GM12878 (cell line): ENCODE measurements at regions not wholly inside any gene's neighbourhood (a gene's known extent, or its start where the extent isn't known, plus 50 kb on each side); places are given as distances from the start of the nearest gene placed in this dataset.

Experiments used
- FOXK2 ChIP-seq: fragments of 450-650 bp; IDR thresholded peaks from 2 replicates; pipeline ENCODE4 v1.6.1; 2017; ENCODE audit warnings: mild to moderate bottlenecking, moderate library complexity
- GABPA ChIP-seq: IDR thresholded peaks from 2 replicates; pipeline ENCODE4 v1.6.1; 2014; ENCODE audit warnings: antibody characterized with exemption, low read depth, mild to moderate bottlenecking, inconsistent platforms
- HDAC6 ChIP-seq: fragments of 200-600 bp; sonication (generic); IDR thresholded peaks from one replicate; pipeline ENCODE4 v1.8.0; 2017; ENCODE audit warnings: antibody characterized with exemption; ENCODE audit not compliant: unreplicated experiment
- JUNB ChIP-seq: IDR thresholded peaks from 2 replicates; pipeline ENCODE4 v1.6.1; 2016; ENCODE audit warnings: antibody characterized with exemption, mild to moderate bottlenecking
- JUND ChIP-seq: IDR thresholded peaks from 2 replicates; pipeline ENCODE4 v1.6.1; 2012; ENCODE audit warnings: low read depth, mild to moderate bottlenecking, low read length, improper control_type of control experiment, moderate library complexity
- NRF1 ChIP-seq: conservative IDR thresholded peaks from 2 replicates; pipeline ENCODE4 v1.6.1; 2011; ENCODE audit warnings: mild to moderate bottlenecking, low read depth, low read length, improper control_type of control experiment
- PAX5 ChIP-seq: IDR thresholded peaks from 2 replicates; pipeline ENCODE4 v1.6.1; 2011; ENCODE audit warnings: low read depth, low read length, borderline replicate concordance
- SKIL ChIP-seq: fragments of 450-650 bp; IDR thresholded peaks from 2 replicates; pipeline ENCODE4 v1.6.1; 2017; ENCODE audit warnings: mild to moderate bottlenecking, low read depth, inconsistent platforms; ENCODE audit not compliant: poor library complexity, severe bottlenecking
- TAF1 ChIP-seq: IDR thresholded peaks from 2 replicates; pipeline ENCODE4 v1.6.1; 2011; ENCODE audit warnings: mild to moderate bottlenecking, low read depth, low read length, borderline replicate concordance

DNA sequence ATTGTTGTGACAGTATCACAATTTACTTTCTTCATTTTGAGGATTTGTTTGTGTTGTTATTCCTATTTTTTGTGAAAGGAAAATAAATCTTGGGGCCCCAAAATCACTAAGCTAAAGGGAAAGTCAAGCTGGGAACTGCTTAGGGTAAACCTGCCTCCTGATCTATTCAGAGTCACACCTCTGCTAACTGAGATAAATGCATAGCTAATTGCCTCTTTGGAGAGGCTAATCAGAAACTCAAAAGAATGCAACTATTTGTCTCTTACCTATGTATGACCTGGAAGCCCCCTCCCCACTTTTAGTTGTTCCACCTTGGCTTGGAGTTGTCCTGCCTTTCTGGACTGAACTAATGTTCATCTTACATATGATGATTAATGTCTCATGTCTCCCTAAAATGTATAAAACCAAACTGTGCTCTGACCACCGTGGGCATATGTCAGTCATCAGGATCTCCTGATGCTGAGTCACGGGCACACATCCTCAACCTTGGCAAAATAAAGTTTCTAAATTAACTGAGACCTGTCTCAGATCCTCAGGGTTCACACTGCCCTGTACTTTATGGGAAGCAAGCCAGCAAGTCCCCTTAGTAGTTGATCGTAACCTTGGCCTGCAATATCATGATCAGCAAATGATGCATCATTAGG is 523.2 kb upstream of the GOLIM4 start:
- no peak for TF ChIP-seq NRF1
- no peak for TF ChIP-seq FOXK2
- no peak for TF ChIP-seq GABPA
- no peak for TF ChIP-seq HDAC6
- no peak for TF ChIP-seq JUNB
- no peak for TF ChIP-seq TAF1
- TF ChIP-seq JUND, result no peak
- no peak for TF ChIP-seq SKIL
- TF ChIP-seq PAX5, result no peak
